ENCODE measurements at regions not wholly inside any gene's neighbourhood (a gene's known extent, or its start where the extent isn't known, plus 50 kb on each side); places are given as distances from the start of the nearest gene placed in this dataset.
"Not testable (repeated sequence)": the region's sequence is repeated elsewhere in the genome, so short reads cannot be mapped to it uniquely, and the experiment has no call there.

DNA sequence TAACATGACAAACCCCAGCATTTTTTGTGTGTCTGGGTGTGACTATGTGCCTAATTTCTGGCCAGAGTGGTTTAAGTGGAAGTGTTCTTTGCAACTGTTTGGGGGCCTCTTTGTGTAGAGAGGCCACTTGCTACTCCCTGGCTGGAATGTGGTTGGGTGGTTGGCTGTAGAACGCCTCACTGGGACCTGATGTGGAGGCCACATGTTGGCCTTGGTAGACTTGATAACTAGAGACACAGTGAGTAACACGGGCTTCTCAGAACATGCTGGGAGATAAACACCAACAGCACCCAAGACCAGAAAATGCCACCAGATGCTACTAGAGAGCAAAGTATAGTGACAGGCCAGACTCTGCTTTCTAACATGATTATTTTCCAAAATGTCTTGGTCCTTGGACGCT is 111.2 kb upstream of the ZFP64 start:
- no CpG with 5 or more reads among the region's 3 CpGs for WGBS (ENCODE audit: insufficient coverage)
- Histone ChIP-seq H3K4me2 (replicated peaks; ENCODE audit: extremely low read depth, low read length, poor library complexity, severe bottlenecking) (no peak overlapping the region), H3K4me3 (replicated peaks in 1 of 3; ENCODE audit: low read depth in 2 of 3, low read length in 3 of 3) (no peak overlapping the region), H3K36me3 (replicated peaks in 1 of 2; ENCODE audit: control insufficient read depth in 1 of 2, insufficient read depth in 2 of 2, low read length in 2 of 2) (no peaks in the 10 kb centered on the region), H3K79me2 (ENCODE audit: insufficient read depth, low read length) (no peaks in the 10 kb centered on the region), H3K27ac (ENCODE audit: low read depth in 1 of 2, low read length in 2 of 2) (no peak overlapping the region), H3K9me3 (replicated peaks in 1 of 2; ENCODE audit: control insufficient read depth in 1 of 2, insufficient read depth in 1 of 2, low read length in 2 of 2) (no peaks in the 10 kb centered on the region), H4K20me1 (ENCODE audit: insufficient read depth, low read length) (no peaks in the 10 kb centered on the region), H3K27me3 (ENCODE audit: control insufficient read depth in 2 of 2, insufficient read depth in 2 of 2, low read length in 2 of 2) (no peaks in the 10 kb centered on the region), H3K9ac (ENCODE audit: insufficient read depth, low read length, poor library complexity, severe bottlenecking) (no peak overlapping the region), H2AFZ (ENCODE audit: insufficient read depth, low read depth, low read length, poor library complexity, severe bottlenecking) (no peak overlapping the region), H3K4me1 (ENCODE audit: control insufficient read depth in 1 of 2, insufficient read depth in 2 of 2, low read length in 2 of 2) (peaks cover 4 to 8% of the 10 kb centered on the region in 2 donors)
- peaks cover 0 to 13% (median 3%) of the 10 kb centered on the region in 3 donors for H3K27me3 Mint-ChIP-seq (ENCODE audit: low read depth in 3 of 3)
- no peak for DNase-seq
- TF ChIP-seq, protein P1, sequence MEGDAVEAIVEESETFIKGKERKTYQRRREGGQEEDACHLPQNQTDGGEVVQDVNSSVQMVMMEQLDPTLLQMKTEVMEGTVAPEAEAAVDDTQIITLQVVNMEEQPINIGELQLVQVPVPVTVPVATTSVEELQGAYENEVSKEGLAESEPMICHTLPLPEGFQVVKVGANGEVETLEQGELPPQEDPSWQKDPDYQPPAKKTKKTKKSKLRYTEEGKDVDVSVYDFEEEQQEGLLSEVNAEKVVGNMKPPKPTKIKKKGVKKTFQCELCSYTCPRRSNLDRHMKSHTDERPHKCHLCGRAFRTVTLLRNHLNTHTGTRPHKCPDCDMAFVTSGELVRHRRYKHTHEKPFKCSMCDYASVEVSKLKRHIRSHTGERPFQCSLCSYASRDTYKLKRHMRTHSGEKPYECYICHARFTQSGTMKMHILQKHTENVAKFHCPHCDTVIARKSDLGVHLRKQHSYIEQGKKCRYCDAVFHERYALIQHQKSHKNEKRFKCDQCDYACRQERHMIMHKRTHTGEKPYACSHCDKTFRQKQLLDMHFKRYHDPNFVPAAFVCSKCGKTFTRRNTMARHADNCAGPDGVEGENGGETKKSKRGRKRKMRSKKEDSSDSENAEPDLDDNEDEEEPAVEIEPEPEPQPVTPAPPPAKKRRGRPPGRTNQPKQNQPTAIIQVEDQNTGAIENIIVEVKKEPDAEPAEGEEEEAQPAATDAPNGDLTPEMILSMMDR (IDR thresholded peaks at IDR 0.05), result no peak
- H3K36me3 Mint-ChIP-seq, result no peaks in the 10 kb centered on the region
- no peak overlapping the region for H3K4me3 Mint-ChIP-seq
- peaks cover 11% of the 10 kb centered on the region for H3K4me1 Mint-ChIP-seq
- H3K9me3 Mint-ChIP-seq, result peaks cover 0 to 5% (median 0%) of the 10 kb centered on the region in 7 donors
- H3K27ac Mint-ChIP-seq, result no peak overlapping the region
- intact Hi-C loops (cut with micrococcal nuclease), result no loop called here

DNA sequence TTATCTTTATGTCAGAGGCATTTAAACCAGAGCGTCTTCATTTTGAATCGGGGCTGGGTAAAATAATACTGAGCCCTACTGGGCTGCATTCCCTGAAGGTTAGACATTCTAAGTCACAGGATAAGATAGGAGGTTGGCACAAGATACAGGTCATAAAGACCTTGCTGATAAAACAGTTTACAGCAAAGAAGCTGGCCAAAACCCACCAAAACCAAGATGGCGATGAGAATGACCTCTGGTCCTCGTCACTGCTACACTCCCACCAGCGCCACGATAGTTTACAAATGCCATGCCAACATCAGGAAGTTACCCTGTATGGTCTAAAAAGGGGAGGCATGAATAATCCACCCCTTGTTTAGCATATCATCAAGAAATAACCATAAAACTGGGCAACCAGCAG is 110.5 kb upstream of the ZFP64 start:
- H3K9me3 Mint-ChIP-seq; H3K27ac ChIP-seq (ENCODE audit: low read depth in 1 of 2, low read length in 2 of 2); H3K79me2 ChIP-seq (ENCODE audit: insufficient read depth, low read length); H3K27ac Mint-ChIP-seq; H3K9me3 ChIP-seq (replicated peaks in 1 of 2; ENCODE audit: control insufficient read depth in 1 of 2, insufficient read depth in 1 of 2, low read length in 2 of 2); H2AFZ ChIP-seq (ENCODE audit: insufficient read depth, low read depth, low read length, poor library complexity, severe bottlenecking); H3K27me3 ChIP-seq (ENCODE audit: control insufficient read depth in 2 of 2, insufficient read depth in 2 of 2, low read length in 2 of 2); H3K4me1 Mint-ChIP-seq; H4K20me1 ChIP-seq (ENCODE audit: insufficient read depth, low read length); H3K36me3 ChIP-seq (replicated peaks in 1 of 2; ENCODE audit: control insufficient read depth in 1 of 2, insufficient read depth in 2 of 2, low read length in 2 of 2); H3K4me2 ChIP-seq (replicated peaks; ENCODE audit: extremely low read depth, low read length, poor library complexity, severe bottlenecking); H3K4me3 ChIP-seq (replicated peaks in 1 of 3; ENCODE audit: low read depth in 2 of 3, low read length in 3 of 3); intact Hi-C loops (cut with micrococcal nuclease); H3K4me3 Mint-ChIP-seq; H3K9ac ChIP-seq (ENCODE audit: insufficient read depth, low read length, poor library complexity, severe bottlenecking); H3K36me3 Mint-ChIP-seq; H3K4me1 ChIP-seq (ENCODE audit: control insufficient read depth in 1 of 2, insufficient read depth in 2 of 2, low read length in 2 of 2); DNase-seq: not testable (repeated sequence)
- peaks cover 0 to 15% (median 2%) of the 10 kb centered on the region in 3 donors for H3K27me3 Mint-ChIP-seq (ENCODE audit: low read depth in 3 of 3)
- 100% methylated on average over 4 of the region's 6 CpGs for WGBS (ENCODE audit: insufficient coverage)

All from CD14-positive monocyte (primary cell).